GM23248 (cell line): ENCODE measurements at regions not wholly inside any gene's neighbourhood (a gene's known extent, or its start where the extent isn't known, plus 50 kb on each side); places are given as distances from the start of the nearest gene placed in this dataset.

Experiments used
- EZH2 ChIP-seq: fragments of 200-600 bp; sonication (generic); IDR thresholded peaks from 2 replicates; pipeline ENCODE4 v1.6.1; 2018; ENCODE audit warnings: antibody characterized with exemption, mild to moderate bottlenecking; ENCODE audit not compliant: insufficient read depth, poor library complexity, severe bottlenecking
- EZH2phosphoT487 ChIP-seq: fragments of 200-600 bp; sonication (generic); IDR thresholded peaks from 2 replicates; pipeline ENCODE4 v1.6.1; 2018; ENCODE audit warnings: antibody characterized with exemption, moderate library complexity, mild to moderate bottlenecking, low read depth; ENCODE audit not compliant: insufficient read depth

- TF ChIP-seq EZH2 (no peak), EZH2phosphoT487 (no peak)
Observed at GRCh38 chr9:85402551-85402950, 339.2 kb downstream of the AGTPBP1 start.
